WTC11 (cell line): ENCODE measurements at regions not wholly inside any gene's neighbourhood (a gene's known extent, or its start where the extent isn't known, plus 50 kb on each side); places are given as distances from the start of the nearest gene placed in this dataset.

Experiments used
- ATAC-seq: fragments of 200-7000 bp; cut with Tn5 transposase; 2 replicates; pipeline ENCODE4 v1.10.0; 2021; ENCODE audit warnings: mild to moderate bottlenecking, moderate library complexity
- CTCF ChIA-PET: fragments of 300-600 bp; sonication (Branson Sonifier 250); formaldehyde crosslinking; loops from one replicate; lab custom pipeline; 2021; ENCODE audit warnings: antibody characterized with exemption; lab: Charles Lee
- POLR2A ChIA-PET: fragments of 350-600 bp; sonication (Branson Sonifier 250); formaldehyde crosslinking; loops from one replicate; lab custom pipeline; 2021; ENCODE audit warnings: antibody characterized with exemption; lab: Charles Lee
- DNase-seq: peaks from one replicate; pipeline ENCODE4 v3.0.0; 2021; ENCODE audit warnings: low spot score
- H3K27ac Mint-ChIP-seq: 2 replicates; pipeline ENCODE4 v1.8.0; 2021; ENCODE audit warnings: mixed read lengths
- H3K27me3 Mint-ChIP-seq: 2 replicates; pipeline ENCODE4 v1.8.0; 2021; ENCODE audit warnings: low read depth, mild to moderate bottlenecking, moderate library complexity, mixed read lengths
- H3K36me3 Mint-ChIP-seq: 2 replicates; pipeline ENCODE4 v1.8.0; 2021; ENCODE audit warnings: mixed read lengths
- H3K4me1 Mint-ChIP-seq: 2 replicates; pipeline ENCODE4 v1.8.0; 2022; ENCODE audit warnings: mixed read lengths
- H3K4me3 Mint-ChIP-seq: 2 replicates; pipeline ENCODE4 v1.8.0; 2021; ENCODE audit warnings: mild to moderate bottlenecking, moderate library complexity, mixed read lengths
- H3K9me3 Mint-ChIP-seq: 2 replicates; pipeline ENCODE4 v1.8.0; 2021; ENCODE audit warnings: mixed read lengths
- CBFB ChIP-seq: sonication (generic); formaldehyde crosslinking; IDR thresholded peaks from 2 replicates; pipeline ENCODE4 v1.8.1; 2022; ENCODE audit warnings: mild to moderate bottlenecking, low read depth, missing genetic modification reagents
- GRHL2 ChIP-seq: fragments of 250-450 bp; sonication (Bioruptor Pico); IDR thresholded peaks from 2 replicates; pipeline ENCODE4 v1.8.0; 2022; ENCODE audit warnings: mild to moderate bottlenecking, moderate library complexity; ENCODE audit not compliant: insufficient replicate concordance, severe bottlenecking
- HMGA2 ChIP-seq: fragments of 250-450 bp; sonication (Bioruptor Pico); IDR thresholded peaks from 2 replicates; pipeline ENCODE4 v1.4.0; 2021; ENCODE audit warnings: mild to moderate bottlenecking, moderate library complexity
- KAT7 ChIP-seq: sonication (generic); formaldehyde crosslinking; IDR thresholded peaks from 2 replicates; pipeline ENCODE4 v1.8.1; 2023; ENCODE audit warnings: missing genetic modification reagents, mild to moderate bottlenecking, borderline replicate concordance
- MXD4 ChIP-seq: fragments of 250-450 bp; sonication (Bioruptor Pico); IDR thresholded peaks from 2 replicates; pipeline ENCODE4 v1.8.0; 2021; ENCODE audit warnings: mild to moderate bottlenecking, moderate library complexity, borderline replicate concordance
- NFATC4 ChIP-seq: fragments of 250-450 bp; sonication (Bioruptor Pico); IDR thresholded peaks from 2 replicates; pipeline ENCODE4 v1.9.0; 2021; ENCODE audit warnings: mild to moderate bottlenecking
- OVOL2 ChIP-seq: fragments of 250-450 bp; sonication (Bioruptor Pico); IDR thresholded peaks from 2 replicates; pipeline ENCODE4 v1.9.0; 2021; ENCODE audit warnings: mild to moderate bottlenecking, borderline replicate concordance
- RELA ChIP-seq: sonication (generic); formaldehyde crosslinking; IDR thresholded peaks from 2 replicates; pipeline ENCODE4 v1.8.1; 2022; ENCODE audit warnings: missing genetic modification reagents, mild to moderate bottlenecking, borderline replicate concordance
- TCF7 ChIP-seq: sonication (generic); formaldehyde crosslinking; IDR thresholded peaks from 2 replicates; pipeline ENCODE4 v1.8.0; 2022; ENCODE audit warnings: mild to moderate bottlenecking, low read depth, missing genetic modification reagents, moderate library complexity
- ZNF219 ChIP-seq: sonication (generic); formaldehyde crosslinking; IDR thresholded peaks from 2 replicates; pipeline ENCODE4 v1.8.0; 2023; ENCODE audit warnings: missing genetic modification reagents, mild to moderate bottlenecking, borderline replicate concordance
- ZNF281 ChIP-seq: sonication (generic); formaldehyde crosslinking; IDR thresholded peaks from 2 replicates; pipeline ENCODE4 v1.8.0; 2023; ENCODE audit warnings: mild to moderate bottlenecking, missing genetic modification reagents
- TF ChIP-seq, protein P1 (sequence below): fragments of 250-450 bp; sonication (Bioruptor Pico); IDR thresholded peaks from 2 replicates; pipeline ENCODE4 v2.1.2; 2022; ENCODE audit warnings: mild to moderate bottlenecking, moderate library complexity
- TF ChIP-seq, protein P2 (sequence below): sonication (generic); formaldehyde crosslinking; IDR thresholded peaks from 2 replicates; pipeline ENCODE4 v1.8.0; 2023; ENCODE audit warnings: missing genetic modification reagents
- TF ChIP-seq, protein P3 (sequence below): sonication (generic); formaldehyde crosslinking; IDR thresholded peaks from 2 replicates; pipeline ENCODE4 v1.8.1; 2023; ENCODE audit warnings: mild to moderate bottlenecking, missing genetic modification reagents
- TF ChIP-seq, protein P4 (sequence below): sonication (generic); formaldehyde crosslinking; IDR thresholded peaks from 2 replicates; pipeline ENCODE4 v1.8.1; 2023; ENCODE audit warnings: mild to moderate bottlenecking, moderate library complexity, missing genetic modification reagents

GRCh38 chr16:8138666-8139065, 451.6 kb downstream of the TMEM114 start:
- TF ChIP-seq RELA (CRISPR knock-in tag): no peak
- TF ChIP-seq ZNF281: no peak
- TF ChIP-seq HMGA2: no peak
- ChIA-PET POLR2A (no interaction called here), CTCF (no interaction called here)
- peaks cover 80% of the 10 kb centered on the region for H3K9me3 Mint-ChIP-seq
- DNase-seq (no peak), ATAC-seq (no peak)
- no peak overlapping the region for H3K4me3 Mint-ChIP-seq
- H3K27me3 Mint-ChIP-seq: peaks cover 7% of the 10 kb centered on the region
- no peak overlapping the region for H3K27ac Mint-ChIP-seq
- no peaks in the 10 kb centered on the region for H3K4me1 Mint-ChIP-seq
- peaks cover 70% of the 10 kb centered on the region for H3K36me3 Mint-ChIP-seq

DNA sequence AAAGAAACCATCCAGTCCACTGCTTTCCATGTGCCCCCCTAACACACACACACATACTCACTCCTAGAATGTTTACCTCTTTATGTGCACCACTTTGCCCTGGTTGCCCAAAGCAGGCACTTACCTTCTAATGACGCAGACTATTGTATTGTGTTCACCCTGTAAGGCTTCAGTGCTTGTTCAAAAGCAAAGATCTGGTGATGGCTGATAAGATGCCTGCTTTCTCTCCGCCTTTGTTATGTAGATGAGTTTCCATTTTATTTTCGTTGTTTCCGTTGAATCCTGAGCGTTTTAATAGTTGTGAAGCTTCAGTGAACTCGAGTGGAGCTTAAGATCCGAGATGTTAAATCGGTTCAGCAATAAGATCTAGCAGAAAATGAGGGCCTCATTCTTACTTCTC, 452.7 kb downstream of the TMEM114 start:
- DNase-seq: no peak
- Mint-ChIP-seq H3K27me3 (peaks cover 7% of the 10 kb centered on the region), H3K9me3 (peaks cover 87% of the 10 kb centered on the region), H3K4me3 (no peak overlapping the region), H3K4me1 (no peaks in the 10 kb centered on the region), H3K36me3 (peaks cover 75% of the 10 kb centered on the region), H3K27ac (no peak overlapping the region)
- ATAC-seq: no peak
- ChIA-PET CTCF (no interaction called here), POLR2A (interaction anchor here (0.7 kb wide), 1 partner anchor 486 kb away, joined by 4 read pairs; no protein-coding TSS in a partner anchor)
- TF ChIP-seq MXD4 (CRISPR knock-in tag): no peak

GRCh38 chr16:8130197-8130596, 460.1 kb downstream of the TMEM114 start:
- Mint-ChIP-seq H3K4me1 (no peaks in the 10 kb centered on the region), H3K27me3 (peaks cover 3% of the 10 kb centered on the region), H3K27ac (no peak overlapping the region), H3K9me3 (peaks cover 88% of the 10 kb centered on the region), H3K36me3 (peaks cover 72% of the 10 kb centered on the region), H3K4me3 (no peak overlapping the region)
- DNase-seq: no peak
- ATAC-seq: no peak
- POLR2A ChIA-PET: interaction anchor here (0.6 kb wide), 1 partner anchor 862 kb away, joined by 3 read pairs; no protein-coding TSS in a partner anchor
- TF ChIP-seq, protein P1, sequence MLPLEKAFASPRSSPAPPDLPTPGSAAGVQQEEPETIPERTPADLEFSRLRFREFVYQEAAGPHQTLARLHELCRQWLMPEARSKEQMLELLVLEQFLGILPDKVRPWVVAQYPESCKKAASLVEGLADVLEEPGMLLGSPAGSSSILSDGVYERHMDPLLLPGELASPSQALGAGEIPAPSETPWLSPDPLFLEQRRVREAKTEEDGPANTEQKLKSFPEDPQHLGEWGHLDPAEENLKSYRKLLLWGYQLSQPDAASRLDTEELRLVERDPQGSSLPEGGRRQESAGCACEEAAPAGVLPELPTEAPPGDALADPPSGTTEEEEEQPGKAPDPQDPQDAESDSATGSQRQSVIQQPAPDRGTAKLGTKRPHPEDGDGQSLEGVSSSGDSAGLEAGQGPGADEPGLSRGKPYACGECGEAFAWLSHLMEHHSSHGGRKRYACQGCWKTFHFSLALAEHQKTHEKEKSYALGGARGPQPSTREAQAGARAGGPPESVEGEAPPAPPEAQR (CRISPR knock-in tag): no peak
- TF ChIP-seq, protein P2, sequence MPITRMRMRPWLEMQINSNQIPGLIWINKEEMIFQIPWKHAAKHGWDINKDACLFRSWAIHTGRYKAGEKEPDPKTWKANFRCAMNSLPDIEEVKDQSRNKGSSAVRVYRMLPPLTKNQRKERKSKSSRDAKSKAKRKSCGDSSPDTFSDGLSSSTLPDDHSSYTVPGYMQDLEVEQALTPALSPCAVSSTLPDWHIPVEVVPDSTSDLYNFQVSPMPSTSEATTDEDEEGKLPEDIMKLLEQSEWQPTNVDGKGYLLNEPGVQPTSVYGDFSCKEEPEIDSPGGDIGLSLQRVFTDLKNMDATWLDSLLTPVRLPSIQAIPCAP (CRISPR knock-in tag): no peak
- TF ChIP-seq, protein P3, sequence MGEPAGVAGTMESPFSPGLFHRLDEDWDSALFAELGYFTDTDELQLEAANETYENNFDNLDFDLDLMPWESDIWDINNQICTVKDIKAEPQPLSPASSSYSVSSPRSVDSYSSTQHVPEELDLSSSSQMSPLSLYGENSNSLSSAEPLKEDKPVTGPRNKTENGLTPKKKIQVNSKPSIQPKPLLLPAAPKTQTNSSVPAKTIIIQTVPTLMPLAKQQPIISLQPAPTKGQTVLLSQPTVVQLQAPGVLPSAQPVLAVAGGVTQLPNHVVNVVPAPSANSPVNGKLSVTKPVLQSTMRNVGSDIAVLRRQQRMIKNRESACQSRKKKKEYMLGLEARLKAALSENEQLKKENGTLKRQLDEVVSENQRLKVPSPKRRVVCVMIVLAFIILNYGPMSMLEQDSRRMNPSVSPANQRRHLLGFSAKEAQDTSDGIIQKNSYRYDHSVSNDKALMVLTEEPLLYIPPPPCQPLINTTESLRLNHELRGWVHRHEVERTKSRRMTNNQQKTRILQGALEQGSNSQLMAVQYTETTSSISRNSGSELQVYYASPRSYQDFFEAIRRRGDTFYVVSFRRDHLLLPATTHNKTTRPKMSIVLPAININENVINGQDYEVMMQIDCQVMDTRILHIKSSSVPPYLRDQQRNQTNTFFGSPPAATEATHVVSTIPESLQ (CRISPR knock-in tag): no peak
- TF ChIP-seq CBFB (CRISPR knock-in tag) (no peak), NFATC4 (CRISPR knock-in tag) (no peak), TCF7 (CRISPR knock-in tag) (no peak), KAT7 (CRISPR knock-in tag) (no peak), ZNF219 (no peak), GRHL2 (CRISPR knock-in tag) (no peak), OVOL2 (CRISPR knock-in tag) (no peak)
- TF ChIP-seq, protein P4, sequence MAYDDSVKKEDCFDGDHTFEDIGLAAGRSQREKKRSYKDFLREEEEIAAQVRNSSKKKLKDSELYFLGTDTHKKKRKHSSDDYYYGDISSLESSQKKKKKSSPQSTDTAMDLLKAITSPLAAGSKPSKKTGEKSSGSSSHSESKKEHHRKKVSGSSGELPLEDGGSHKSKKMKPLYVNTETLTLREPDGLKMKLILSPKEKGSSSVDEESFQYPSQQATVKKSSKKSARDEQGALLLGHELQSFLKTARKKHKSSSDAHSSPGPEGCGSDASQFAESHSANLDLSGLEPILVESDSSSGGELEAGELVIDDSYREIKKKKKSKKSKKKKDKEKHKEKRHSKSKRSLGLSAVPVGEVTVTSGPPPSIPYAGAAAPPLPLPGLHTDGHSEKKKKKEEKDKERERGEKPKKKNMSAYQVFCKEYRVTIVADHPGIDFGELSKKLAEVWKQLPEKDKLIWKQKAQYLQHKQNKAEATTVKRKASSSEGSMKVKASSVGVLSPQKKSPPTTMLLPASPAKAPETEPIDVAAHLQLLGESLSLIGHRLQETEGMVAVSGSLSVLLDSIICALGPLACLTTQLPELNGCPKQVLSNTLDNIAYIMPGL (CRISPR knock-in tag): no peak
- TF ChIP-seq, all 79 proteins: peak for 0
- CTCF ChIA-PET: no interaction called here
